ENCODE measurements at regions not wholly inside any gene's neighbourhood (a gene's known extent, or its start where the extent isn't known, plus 50 kb on each side); places are given as distances from the start of the nearest gene placed in this dataset.

GRCh38 chr6:74574794-74575193, 631.1 kb downstream of the COL12A1 start:
- H3K4me1 Mint-ChIP-seq = no peaks in the 10 kb centered on the region
- Histone ChIP-seq H4K20me1 (replicated peaks; ENCODE audit: insufficient read depth) (no peaks in the 10 kb centered on the region), H3K4me3 (no peak overlapping the region), H3K27me3 (ENCODE audit: insufficient read depth) (no peaks in the 10 kb centered on the region), H3K36me3 (ENCODE audit: insufficient read depth) (no peaks in the 10 kb centered on the region), H3K27ac (ENCODE audit: low read depth) (no peak overlapping the region), H3K4me2 (no peak overlapping the region), H3K79me2 (replicated peaks; ENCODE audit: insufficient read depth) (no peaks in the 10 kb centered on the region), H2AFZ (no peak overlapping the region), H3K4me1 (ENCODE audit: insufficient read depth) (no peaks in the 10 kb centered on the region), H3F3A (replicated peaks; ENCODE audit: low read depth) (no peaks in the 10 kb centered on the region), H3K9me2 (ENCODE audit: insufficient read depth) (no peaks in the 10 kb centered on the region)
- no peak overlapping the region for H3K27ac Mint-ChIP-seq
- H3K9me3 Mint-ChIP-seq = no peaks in the 10 kb centered on the region
- ATAC-seq (peak; percentile 82), DNase-seq (ENCODE audit: low spot score) (peak; percentile 75)
- H3K36me3 Mint-ChIP-seq (ENCODE audit: low read depth) = no peaks in the 10 kb centered on the region
- peaks cover 1% of the 10 kb centered on the region for H3K27me3 Mint-ChIP-seq (ENCODE audit: insufficient read depth, low read depth, poor library complexity)
- no peak overlapping the region for H3K4me3 Mint-ChIP-seq
- no peak for TF ChIP-seq JUNB (IDR thresholded peaks at IDR 0.05; ENCODE audit: unreplicated experiment)
- TF ChIP-seq, protein P1, sequence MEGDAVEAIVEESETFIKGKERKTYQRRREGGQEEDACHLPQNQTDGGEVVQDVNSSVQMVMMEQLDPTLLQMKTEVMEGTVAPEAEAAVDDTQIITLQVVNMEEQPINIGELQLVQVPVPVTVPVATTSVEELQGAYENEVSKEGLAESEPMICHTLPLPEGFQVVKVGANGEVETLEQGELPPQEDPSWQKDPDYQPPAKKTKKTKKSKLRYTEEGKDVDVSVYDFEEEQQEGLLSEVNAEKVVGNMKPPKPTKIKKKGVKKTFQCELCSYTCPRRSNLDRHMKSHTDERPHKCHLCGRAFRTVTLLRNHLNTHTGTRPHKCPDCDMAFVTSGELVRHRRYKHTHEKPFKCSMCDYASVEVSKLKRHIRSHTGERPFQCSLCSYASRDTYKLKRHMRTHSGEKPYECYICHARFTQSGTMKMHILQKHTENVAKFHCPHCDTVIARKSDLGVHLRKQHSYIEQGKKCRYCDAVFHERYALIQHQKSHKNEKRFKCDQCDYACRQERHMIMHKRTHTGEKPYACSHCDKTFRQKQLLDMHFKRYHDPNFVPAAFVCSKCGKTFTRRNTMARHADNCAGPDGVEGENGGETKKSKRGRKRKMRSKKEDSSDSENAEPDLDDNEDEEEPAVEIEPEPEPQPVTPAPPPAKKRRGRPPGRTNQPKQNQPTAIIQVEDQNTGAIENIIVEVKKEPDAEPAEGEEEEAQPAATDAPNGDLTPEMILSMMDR (conservative IDR thresholded peaks at IDR 0.05; ENCODE audit: low read depth in 2 of 2) = peak; percentile 68 to 70

GRCh38 chr6:74573613-74574012, 632.2 kb downstream of the COL12A1 start:
- Histone ChIP-seq H3K9me2 (ENCODE audit: insufficient read depth) (no peaks in the 10 kb centered on the region), H2AFZ (0 out of 2 replicates have a peak overlapping the region, but pooled peaks have one; percentile 8), H3K27me3 (ENCODE audit: insufficient read depth) (no peaks in the 10 kb centered on the region), H3K36me3 (ENCODE audit: insufficient read depth) (no peaks in the 10 kb centered on the region), H3K4me1 (ENCODE audit: insufficient read depth) (no peaks in the 10 kb centered on the region), H3K27ac (ENCODE audit: low read depth) (no peak overlapping the region), H3F3A (replicated peaks; ENCODE audit: low read depth) (no peaks in the 10 kb centered on the region), H3K79me2 (replicated peaks; ENCODE audit: insufficient read depth) (no peaks in the 10 kb centered on the region), H3K4me2 (no peak overlapping the region), H4K20me1 (replicated peaks; ENCODE audit: insufficient read depth) (no peaks in the 10 kb centered on the region), H3K4me3 (no peak overlapping the region)
- ATAC-seq (no peak), DNase-seq (ENCODE audit: low spot score) (no peak)
- Mint-ChIP-seq H3K4me3 (no peak overlapping the region), H3K36me3 (ENCODE audit: low read depth) (no peaks in the 10 kb centered on the region), H3K4me1 (no peaks in the 10 kb centered on the region), H3K9me3 (no peaks in the 10 kb centered on the region), H3K27me3 (ENCODE audit: insufficient read depth, low read depth, poor library complexity) (peaks cover 1% of the 10 kb centered on the region), H3K27ac (no peak overlapping the region)
- TF ChIP-seq, protein P2, sequence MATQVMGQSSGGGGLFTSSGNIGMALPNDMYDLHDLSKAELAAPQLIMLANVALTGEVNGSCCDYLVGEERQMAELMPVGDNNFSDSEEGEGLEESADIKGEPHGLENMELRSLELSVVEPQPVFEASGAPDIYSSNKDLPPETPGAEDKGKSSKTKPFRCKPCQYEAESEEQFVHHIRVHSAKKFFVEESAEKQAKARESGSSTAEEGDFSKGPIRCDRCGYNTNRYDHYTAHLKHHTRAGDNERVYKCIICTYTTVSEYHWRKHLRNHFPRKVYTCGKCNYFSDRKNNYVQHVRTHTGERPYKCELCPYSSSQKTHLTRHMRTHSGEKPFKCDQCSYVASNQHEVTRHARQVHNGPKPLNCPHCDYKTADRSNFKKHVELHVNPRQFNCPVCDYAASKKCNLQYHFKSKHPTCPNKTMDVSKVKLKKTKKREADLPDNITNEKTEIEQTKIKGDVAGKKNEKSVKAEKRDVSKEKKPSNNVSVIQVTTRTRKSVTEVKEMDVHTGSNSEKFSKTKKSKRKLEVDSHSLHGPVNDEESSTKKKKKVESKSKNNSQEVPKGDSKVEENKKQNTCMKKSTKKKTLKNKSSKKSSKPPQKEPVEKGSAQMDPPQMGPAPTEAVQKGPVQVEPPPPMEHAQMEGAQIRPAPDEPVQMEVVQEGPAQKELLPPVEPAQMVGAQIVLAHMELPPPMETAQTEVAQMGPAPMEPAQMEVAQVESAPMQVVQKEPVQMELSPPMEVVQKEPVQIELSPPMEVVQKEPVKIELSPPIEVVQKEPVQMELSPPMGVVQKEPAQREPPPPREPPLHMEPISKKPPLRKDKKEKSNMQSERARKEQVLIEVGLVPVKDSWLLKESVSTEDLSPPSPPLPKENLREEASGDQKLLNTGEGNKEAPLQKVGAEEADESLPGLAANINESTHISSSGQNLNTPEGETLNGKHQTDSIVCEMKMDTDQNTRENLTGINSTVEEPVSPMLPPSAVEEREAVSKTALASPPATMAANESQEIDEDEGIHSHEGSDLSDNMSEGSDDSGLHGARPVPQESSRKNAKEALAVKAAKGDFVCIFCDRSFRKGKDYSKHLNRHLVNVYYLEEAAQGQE (IDR thresholded peaks at IDR 0.05; ENCODE audit: unreplicated experiment) = no peak
- TF ChIP-seq ZNF114 (CRISPR knock-in tag; IDR thresholded peaks at IDR 0.05) (no peak), POLR2AphosphoS5 (IDR thresholded peaks at IDR 0.05; ENCODE audit: low read depth) (no peak), ZNF331 (CRISPR knock-in tag; IDR thresholded peaks at IDR 0.05; ENCODE audit: low read depth) (no peak), CREB1 (CRISPR knock-in tag; IDR thresholded peaks at IDR 0.05; ENCODE audit: low read depth) (no peak), NANOG (IDR thresholded peaks at IDR 0.05; ENCODE audit: borderline replicate concordance) (no peak), EZH2 (IDR thresholded peaks at IDR 0.05; ENCODE audit: low read depth, unreplicated experiment) (no peak), EZH2phosphoT487 (IDR thresholded peaks at IDR 0.05; ENCODE audit: unreplicated experiment) (no peak), STAT1 (IDR thresholded peaks at IDR 0.05; ENCODE audit: unreplicated experiment) (no peak)
- TF ChIP-seq, protein P3, sequence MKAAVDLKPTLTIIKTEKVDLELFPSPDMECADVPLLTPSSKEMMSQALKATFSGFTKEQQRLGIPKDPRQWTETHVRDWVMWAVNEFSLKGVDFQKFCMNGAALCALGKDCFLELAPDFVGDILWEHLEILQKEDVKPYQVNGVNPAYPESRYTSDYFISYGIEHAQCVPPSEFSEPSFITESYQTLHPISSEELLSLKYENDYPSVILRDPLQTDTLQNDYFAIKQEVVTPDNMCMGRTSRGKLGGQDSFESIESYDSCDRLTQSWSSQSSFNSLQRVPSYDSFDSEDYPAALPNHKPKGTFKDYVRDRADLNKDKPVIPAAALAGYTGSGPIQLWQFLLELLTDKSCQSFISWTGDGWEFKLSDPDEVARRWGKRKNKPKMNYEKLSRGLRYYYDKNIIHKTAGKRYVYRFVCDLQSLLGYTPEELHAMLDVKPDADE (IDR thresholded peaks at IDR 0.05) = no peak

Data from GM23338 (cell line).